Stimulated activated CD4-positive, alpha-beta T cell treated with anti-CD3 and anti-CD28 coated beads, Interleukin-15, amount 100 ng/mL, for 1 hour (primary cell): ENCODE measurements at regions not wholly inside any gene's neighbourhood (a gene's known extent, or its start where the extent isn't known, plus 50 kb on each side); places are given as distances from the start of the nearest gene placed in this dataset.
"Not testable (repeated sequence)": the region's sequence is repeated elsewhere in the genome, so short reads cannot be mapped to it uniquely, and the experiment has no call there.

Experiments used
- DNase-seq, 2 donors: peaks; one replicate each; pipeline ENCODE4 v3.0.0-alpha.2; 2020; ENCODE audit warnings: low read depth in 1 of 2, low spot score in 1 of 2

GRCh38 chr5:89580976-89581375 lies 698.0 kb upstream of the MEF2C start:
- no peak for DNase-seq

- no peak for DNase-seq
Measured at GRCh38 chr5:89575319-89575718, 692.3 kb upstream of the MEF2C start.

- DNase-seq, result no peak
Measured at GRCh38 chr5:89573345-89573744, 690.4 kb upstream of the MEF2C start.

GRCh38 chr5:89572696-89573095 lies 689.7 kb upstream of the MEF2C start:
- DNase-seq, result no peak

- no peak for DNase-seq
Measured at GRCh38 chr5:89570557-89570956, 687.6 kb upstream of the MEF2C start.

GRCh38 chr5:89566340-89566739 lies 683.4 kb upstream of the MEF2C start:
- no peak for DNase-seq

GRCh38 chr5:89560696-89561095 lies 677.7 kb upstream of the MEF2C start:
- no peak for DNase-seq

- no peak for DNase-seq
Measured at GRCh38 chr5:89556215-89556913, 673.4 kb upstream of the MEF2C start.

- no peak for DNase-seq
Measured at GRCh38 chr5:89546657-89547056, 663.7 kb upstream of the MEF2C start.

- no peak for DNase-seq
Measured at GRCh38 chr5:89545626-89546025, 662.6 kb upstream of the MEF2C start.

- DNase-seq, result no peak
Measured at GRCh38 chr5:89545076-89545475, 662.1 kb upstream of the MEF2C start.

GRCh38 chr5:89542736-89543135 lies 659.8 kb upstream of the MEF2C start:
- DNase-seq, result no peak

GRCh38 chr5:89537800-89538199 lies 654.8 kb upstream of the MEF2C start:
- no peak for DNase-seq

- no peak for DNase-seq
Measured at GRCh38 chr5:89536020-89536419, 653.0 kb upstream of the MEF2C start.

- no peak for DNase-seq
Measured at GRCh38 chr5:89535411-89535810, 652.4 kb upstream of the MEF2C start.

GRCh38 chr5:89534331-89534730 lies 651.3 kb upstream of the MEF2C start:
- DNase-seq, result no peak

- no peak for DNase-seq
Measured at GRCh38 chr5:89524785-89525184, 641.8 kb upstream of the MEF2C start.

- not testable (repeated sequence) for DNase-seq
Measured at GRCh38 chr5:89523867-89524266, 640.9 kb upstream of the MEF2C start.

GRCh38 chr5:89520771-89521170 lies 637.8 kb upstream of the MEF2C start:
- DNase-seq, result no peak

GRCh38 chr5:89513299-89514044 lies 630.5 kb upstream of the MEF2C start:
- DNase-seq, result no peak

- DNase-seq, result no peak
Measured at GRCh38 chr5:89504051-89504450, 621.1 kb upstream of the MEF2C start.

GRCh38 chr5:89499787-89500186 lies 616.8 kb upstream of the MEF2C start:
- DNase-seq, result no peak

GRCh38 chr5:89498699-89499098 lies 615.7 kb upstream of the MEF2C start:
- no peak for DNase-seq
